ENCODE measurements at regions not wholly inside any gene's neighbourhood (a gene's known extent, or its start where the extent isn't known, plus 50 kb on each side); places are given as distances from the start of the nearest gene placed in this dataset.

GRCh38 chr4:180962268-180962667, 1280.9 kb upstream of the TENM3 start:
- no peak for TF ChIP-seq POLR2A (IDR thresholded peaks at IDR 0.05; ENCODE audit: low read length)
- no peak for TF ChIP-seq GATA1 (IDR thresholded peaks at IDR 0.05; ENCODE audit: low read depth, low read length)

All from erythroblast (primary cell).